Suprapubic skin (tissue), 4 donors: ENCODE measurements at regions not wholly inside any gene's neighbourhood (a gene's known extent, or its start where the extent isn't known, plus 50 kb on each side); places are given as distances from the start of the nearest gene placed in this dataset.

Experiments used
- CTCF ChIP-seq, 2 donors: fragments of 200-600 bp in 1 of 2; fragments of 450-650 bp in 1 of 2; sonication (generic) in 1 of 2; IDR thresholded peaks; one replicate each; pipeline ENCODE4 v1.5.1; 2016 to 2019; ENCODE audit warnings: antibody characterized with exemption in 2 of 2, mild to moderate bottlenecking in 1 of 2, moderate library complexity in 1 of 2
- EP300 ChIP-seq: sonication (generic); formaldehyde crosslinking; IDR thresholded peaks from one replicate; pipeline ENCODE4 v1.6.1; 2017; ENCODE audit warnings: antibody characterized with exemption
- POLR2AphosphoS5 ChIP-seq, 3 donors: sonication (generic); formaldehyde crosslinking; IDR thresholded peaks; one replicate each; pipeline ENCODE4 v1.6.1; 2017; ENCODE audit warnings: antibody characterized with exemption in 3 of 3

DNA sequence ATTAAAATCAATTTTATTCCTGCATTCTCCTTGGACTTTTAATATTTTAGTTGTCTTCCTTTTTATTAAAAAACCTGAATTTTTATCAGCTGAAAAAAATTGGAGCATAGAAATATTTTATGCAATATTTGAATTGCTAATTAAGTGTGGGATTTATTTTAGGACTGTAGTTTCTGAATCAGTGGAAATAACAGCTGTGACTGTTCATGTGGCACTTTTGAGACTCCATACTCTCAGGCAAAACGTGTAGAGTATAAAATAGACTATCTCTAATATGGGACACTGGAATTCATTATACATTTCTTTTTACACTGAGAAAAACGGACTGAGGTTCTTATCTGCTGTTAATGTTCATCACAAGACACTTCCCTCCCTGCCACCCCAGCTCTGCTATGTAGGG is 558.3 kb upstream of the TPK1 start:
- no peak for TF ChIP-seq CTCF (IDR thresholded peaks at IDR 0.05)
- TF ChIP-seq EP300, result no peak
- TF ChIP-seq POLR2AphosphoS5 (IDR thresholded peaks at IDR 0.05), result no peak
